Right atrium auricular region (tissue), 2 donors: ENCODE measurements at regions not wholly inside any gene's neighbourhood (a gene's known extent, or its start where the extent isn't known, plus 50 kb on each side); places are given as distances from the start of the nearest gene placed in this dataset.

ENCODE experiments used
- DNase-seq: peaks from one replicate; pipeline ENCODE4 v3.0.0-alpha.2; 2019; ENCODE audit warnings: low spot score
- H3K27ac ChIP-seq, 2 donors: fragments of 200-600 bp; sonication (generic); 1 replicate in 1 of 2; 2 replicates in 1 of 2; pipeline ENCODE4 v1.5.1; 2016 to 2019
- H3K27me3 ChIP-seq, 2 donors: fragments of 200-600 bp; sonication (generic); one replicate each; pipeline versions ENCODE4 v1.5.1 to v1.6.0; 2017 to 2019
- H3K36me3 ChIP-seq: fragments of 200-600 bp; sonication (generic); one replicate; pipeline ENCODE4 v1.5.1; 2016
- H3K4me1 ChIP-seq, 2 donors: fragments of 200-600 bp; sonication (generic); one replicate each; pipeline versions ENCODE4 v1.5.1 to v1.6.0; 2017 to 2019
- H3K4me3 ChIP-seq, 2 donors: fragments of 200-600 bp; sonication (generic); 1 replicate in 1 of 2; 2 replicates in 1 of 2; pipeline ENCODE4 v1.5.1; 2017 to 2019; ENCODE audit warnings: mild to moderate bottlenecking in 1 of 2, moderate library complexity in 1 of 2
- H3K9me3 ChIP-seq, 2 donors: fragments of 200-600 bp; sonication (generic); one replicate each; pipeline ENCODE4 v1.5.1; 2019
- TF ChIP-seq, protein P1 (sequence below), 2 donors: fragments of 200-600 bp; sonication (generic); IDR thresholded peaks; one replicate each; pipeline ENCODE4 v1.5.1; 2019; ENCODE audit warnings: antibody characterized with exemption in 2 of 2

DNA sequence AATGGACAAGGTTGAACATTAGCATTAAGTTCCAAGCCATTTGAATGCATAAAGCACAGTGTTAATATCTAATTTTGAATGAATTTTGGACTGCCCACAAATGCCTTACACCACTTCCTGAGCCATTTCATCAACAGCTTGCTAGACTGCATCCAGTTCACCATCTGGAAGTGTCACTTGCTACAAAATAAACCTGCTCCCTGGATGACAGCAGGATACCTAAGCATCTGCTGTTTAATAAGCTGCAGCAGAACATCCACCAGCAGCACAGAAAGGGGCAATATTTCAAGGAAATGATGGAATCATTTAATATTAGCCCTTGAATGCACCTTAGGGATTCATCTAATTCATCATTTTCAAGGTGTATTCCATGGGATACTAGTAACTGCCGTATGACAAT, 76.6 kb upstream of the PCDH9 start:
- no peak overlapping the region for H3K27ac ChIP-seq
- DNase-seq = no peak
- TF ChIP-seq, protein P1, sequence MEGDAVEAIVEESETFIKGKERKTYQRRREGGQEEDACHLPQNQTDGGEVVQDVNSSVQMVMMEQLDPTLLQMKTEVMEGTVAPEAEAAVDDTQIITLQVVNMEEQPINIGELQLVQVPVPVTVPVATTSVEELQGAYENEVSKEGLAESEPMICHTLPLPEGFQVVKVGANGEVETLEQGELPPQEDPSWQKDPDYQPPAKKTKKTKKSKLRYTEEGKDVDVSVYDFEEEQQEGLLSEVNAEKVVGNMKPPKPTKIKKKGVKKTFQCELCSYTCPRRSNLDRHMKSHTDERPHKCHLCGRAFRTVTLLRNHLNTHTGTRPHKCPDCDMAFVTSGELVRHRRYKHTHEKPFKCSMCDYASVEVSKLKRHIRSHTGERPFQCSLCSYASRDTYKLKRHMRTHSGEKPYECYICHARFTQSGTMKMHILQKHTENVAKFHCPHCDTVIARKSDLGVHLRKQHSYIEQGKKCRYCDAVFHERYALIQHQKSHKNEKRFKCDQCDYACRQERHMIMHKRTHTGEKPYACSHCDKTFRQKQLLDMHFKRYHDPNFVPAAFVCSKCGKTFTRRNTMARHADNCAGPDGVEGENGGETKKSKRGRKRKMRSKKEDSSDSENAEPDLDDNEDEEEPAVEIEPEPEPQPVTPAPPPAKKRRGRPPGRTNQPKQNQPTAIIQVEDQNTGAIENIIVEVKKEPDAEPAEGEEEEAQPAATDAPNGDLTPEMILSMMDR (IDR thresholded peaks at IDR 0.05) = no peak
- H3K9me3 ChIP-seq = peaks cover 0 to 7% of the 10 kb centered on the region in 2 donors
- no peaks in the 10 kb centered on the region for H3K4me1 ChIP-seq
- no peaks in the 10 kb centered on the region for H3K36me3 ChIP-seq
- no peak overlapping the region for H3K4me3 ChIP-seq
- no peaks in the 10 kb centered on the region for H3K27me3 ChIP-seq

DNA sequence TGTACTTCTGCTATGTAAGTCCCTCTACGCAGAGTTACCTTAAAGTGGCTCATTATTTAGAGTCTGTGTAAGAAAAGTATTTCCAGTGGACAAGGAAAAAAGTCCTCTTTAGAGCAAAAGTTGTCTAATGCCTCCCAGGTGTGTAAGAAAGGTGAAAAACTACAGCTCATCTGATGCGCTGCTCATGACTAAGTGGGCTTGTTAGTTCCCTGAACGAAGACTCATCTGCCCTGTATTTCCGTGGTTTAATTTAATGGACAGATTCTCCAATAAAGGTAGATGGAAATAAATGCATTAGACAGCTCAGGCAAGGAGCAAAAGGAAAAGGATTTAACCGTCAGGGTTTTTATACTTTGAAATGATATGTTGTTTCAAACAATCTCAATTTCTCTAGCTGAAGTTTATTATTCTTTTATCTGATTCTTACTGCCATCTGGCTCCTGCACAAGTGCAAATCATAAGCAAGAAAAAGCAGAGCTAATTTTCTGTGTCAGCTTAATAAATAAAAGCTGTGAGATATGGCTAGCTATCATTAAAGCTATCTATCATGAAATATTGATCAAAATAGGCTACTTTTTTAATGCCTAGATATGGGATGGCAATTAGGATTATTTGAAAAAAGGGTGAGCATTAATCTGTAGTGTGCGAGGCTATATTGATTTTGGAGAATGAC, 73.7 kb upstream of the PCDH9 start:
- no peaks in the 10 kb centered on the region for H3K36me3 ChIP-seq
- no peaks in the 10 kb centered on the region for H3K27me3 ChIP-seq
- no peak overlapping the region for H3K27ac ChIP-seq
- H3K4me3 ChIP-seq = no peak overlapping the region
- TF ChIP-seq, protein P1 (IDR thresholded peaks at IDR 0.05) = no peak
- DNase-seq = no peak
- H3K9me3 ChIP-seq = peaks cover 0 to 7% of the 10 kb centered on the region in 2 donors
- no peaks in the 10 kb centered on the region for H3K4me1 ChIP-seq

DNA sequence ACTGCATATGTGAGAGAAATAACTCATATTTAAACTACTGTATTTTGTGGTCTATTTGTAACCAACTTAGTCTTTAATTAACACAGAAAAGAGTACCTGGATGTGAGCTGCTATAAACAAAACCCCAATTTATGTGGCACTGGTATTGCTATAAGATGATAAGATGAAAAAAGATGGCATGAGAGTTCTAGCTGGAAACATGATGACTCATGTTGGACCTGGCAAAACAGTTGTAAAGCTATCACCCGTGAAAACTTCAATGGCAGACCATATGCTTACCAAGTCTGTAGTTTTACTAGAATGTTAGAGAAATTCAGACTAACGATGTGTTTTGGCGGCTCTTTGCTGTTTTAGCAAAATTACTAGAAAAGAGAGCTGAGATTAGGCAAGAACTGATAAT, 69.6 kb upstream of the PCDH9 start:
- H3K36me3 ChIP-seq = no peaks in the 10 kb centered on the region
- DNase-seq = no peak
- TF ChIP-seq, protein P1 (IDR thresholded peaks at IDR 0.05) = no peak

DNA sequence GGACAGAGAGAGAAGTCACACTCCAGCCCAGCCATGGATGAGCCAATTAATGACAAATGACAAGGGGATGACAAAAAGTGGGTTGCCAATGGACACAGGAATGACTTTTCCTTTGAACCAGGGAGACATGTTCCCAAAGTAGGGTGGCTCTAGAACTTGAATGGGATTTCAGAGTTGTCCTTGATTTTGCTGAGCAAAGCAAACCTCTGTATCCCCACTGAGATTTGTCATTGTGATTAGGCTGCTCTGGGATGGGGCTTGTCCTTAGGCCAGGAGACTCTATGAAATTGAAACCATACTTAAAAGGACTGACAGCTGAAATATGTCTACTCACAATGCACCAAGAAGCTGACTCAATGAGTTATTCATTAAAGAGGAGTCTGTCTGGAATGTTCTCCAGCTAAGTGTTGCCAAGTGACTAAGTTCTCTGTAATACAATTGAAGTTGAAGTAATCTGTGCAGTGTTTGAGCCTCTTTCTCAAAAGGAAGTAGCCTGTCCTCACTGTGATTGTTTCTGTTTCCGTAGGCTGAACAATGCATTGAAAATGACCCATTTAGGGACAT, 69.0 kb upstream of the PCDH9 start:
- H3K4me1 ChIP-seq = no peaks in the 10 kb centered on the region
- TF ChIP-seq, protein P1 (IDR thresholded peaks at IDR 0.05) = no peak
- H3K9me3 ChIP-seq = no peaks in the 10 kb centered on the region
- DNase-seq = no peak
- H3K27me3 ChIP-seq = no peaks in the 10 kb centered on the region
- H3K4me3 ChIP-seq = no peak overlapping the region
- H3K27ac ChIP-seq = no peak overlapping the region
- no peaks in the 10 kb centered on the region for H3K36me3 ChIP-seq

More for the DNA sequence above, 69.6 kb upstream of the PCDH9 start:
- Histone ChIP-seq H3K27me3 (no peaks in the 10 kb centered on the region), H3K4me1 (no peaks in the 10 kb centered on the region), H3K9me3 (no peaks in the 10 kb centered on the region), H3K27ac (no peak overlapping the region), H3K4me3 (no peak overlapping the region)

DNA sequence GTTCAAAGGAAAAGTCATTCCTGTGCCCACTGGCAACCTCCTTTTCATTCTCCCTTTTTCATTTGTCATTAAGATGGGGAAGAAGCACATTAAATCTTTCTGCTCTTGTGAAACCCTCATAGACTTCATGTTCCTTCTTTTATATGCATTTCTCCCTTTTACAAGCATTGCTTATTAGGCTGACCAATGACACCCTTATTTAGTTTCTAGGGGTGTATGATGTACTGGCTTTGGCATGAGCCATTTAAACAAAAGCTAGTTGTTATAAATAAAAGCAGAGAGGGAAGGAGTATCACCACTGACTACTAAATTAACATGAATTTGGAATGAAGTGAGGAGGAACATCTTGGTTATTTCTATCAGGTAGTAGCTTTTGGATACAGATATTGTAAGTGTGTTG, 68.2 kb upstream of the PCDH9 start:
- Histone ChIP-seq H3K36me3 (no peaks in the 10 kb centered on the region), H3K27me3 (no peaks in the 10 kb centered on the region), H3K4me3 (no peak overlapping the region), H3K4me1 (no peaks in the 10 kb centered on the region), H3K27ac (no peak overlapping the region), H3K9me3 (no peaks in the 10 kb centered on the region)
- DNase-seq = no peak
- TF ChIP-seq, protein P1 (IDR thresholded peaks at IDR 0.05) = no peak

DNA sequence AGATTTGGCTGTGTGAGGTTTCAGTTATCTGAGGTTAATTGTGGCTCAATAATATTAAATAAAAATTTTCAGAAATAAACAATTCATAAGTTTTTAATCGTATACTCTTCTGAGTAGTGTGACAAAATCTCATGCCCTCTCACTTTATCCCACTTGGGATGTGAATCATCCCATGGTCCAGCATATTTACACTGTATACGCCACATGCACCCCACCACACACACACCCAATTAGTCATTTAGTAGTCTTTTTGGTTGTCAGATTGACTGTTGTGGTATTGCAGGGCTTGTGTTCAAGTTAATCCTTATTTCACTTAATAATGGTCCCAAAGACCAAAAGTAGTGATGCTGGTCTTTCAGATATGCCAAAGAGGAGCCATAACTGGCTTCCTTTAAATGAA, 66.4 kb upstream of the PCDH9 start:
- Histone ChIP-seq H3K36me3 (no peaks in the 10 kb centered on the region), H3K27me3 (no peaks in the 10 kb centered on the region), H3K9me3 (no peaks in the 10 kb centered on the region), H3K4me3 (no peak overlapping the region), H3K4me1 (no peaks in the 10 kb centered on the region), H3K27ac (no peak overlapping the region)
- no peak for DNase-seq
- TF ChIP-seq, protein P1 (IDR thresholded peaks at IDR 0.05) = no peak
